ENCODE measurements at regions not wholly inside any gene's neighbourhood (a gene's known extent, or its start where the extent isn't known, plus 50 kb on each side); places are given as distances from the start of the nearest gene placed in this dataset.

DNA sequence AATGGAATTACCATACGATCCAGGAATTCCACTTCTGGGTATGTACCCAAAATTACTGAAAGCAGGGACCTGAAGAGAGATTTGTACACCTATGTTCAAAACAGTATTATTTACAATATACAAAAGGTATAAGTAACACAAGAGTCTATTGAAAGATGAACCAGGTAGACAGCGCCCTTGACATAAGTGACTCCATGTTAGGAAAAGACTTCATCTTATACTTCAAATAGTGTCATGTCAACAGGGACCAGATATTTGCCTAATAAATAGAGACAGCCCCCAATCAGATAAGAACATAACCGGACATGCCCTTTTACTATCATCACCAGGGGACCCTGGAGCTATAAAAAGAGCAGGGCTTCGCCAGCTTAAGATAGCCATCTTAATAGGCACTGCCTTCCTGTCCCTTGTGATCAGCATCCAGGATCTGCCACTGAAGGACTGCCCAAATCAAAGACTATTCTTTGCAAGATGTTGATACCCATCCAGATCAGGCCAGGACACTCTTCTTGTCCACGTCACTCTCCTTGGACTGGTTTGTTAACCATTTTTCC lies 309.0 kb upstream of the SULF2 start:
- TF ChIP-seq POLR2A (IDR thresholded peaks at IDR 0.05) (no peak), CTCF (IDR thresholded peaks at IDR 0.05) (no peak)
